B cell (primary cell): ENCODE measurements at regions not wholly inside any gene's neighbourhood (a gene's known extent, or its start where the extent isn't known, plus 50 kb on each side); places are given as distances from the start of the nearest gene placed in this dataset.

Source experiments
- ATAC-seq: fragments of 200-7000 bp; cut with Tn5 transposase; one replicate; pipeline ENCODE4 v1.10.0; 2021; ENCODE audit warnings: low read depth, mild to moderate bottlenecking, moderate number of reproducible peaks, moderate library complexity
- CTCF ChIA-PET: fragments of 350-600 bp; sonication (Branson Sonifier 250); formaldehyde crosslinking; loops from one replicate; lab custom pipeline; 2021; ENCODE audit warnings: antibody characterized with exemption, inconsistent platforms; lab: Charles Lee
- POLR2A ChIA-PET: fragments of 350-600 bp; sonication (Branson Sonifier 250); formaldehyde crosslinking; loops from one replicate; lab custom pipeline; 2021; ENCODE audit warnings: antibody characterized with exemption; lab: Charles Lee
- DNase-seq: peaks from one replicate; pipeline ENCODE4 v3.0.0; 2013
- H2AFZ ChIP-seq: 2 replicates; pipeline ENCODE4 v1.6.1; 2012; ENCODE audit warnings: mild to moderate bottlenecking, low read depth, low read length; ENCODE audit not compliant: insufficient read depth, poor library complexity, severe bottlenecking
- H3K27ac ChIP-seq, 2 donors: 1 replicate in 1 of 2; 2 replicates in 1 of 2; pipeline ENCODE4 v1.5.1; 2012 to 2013; ENCODE audit warnings: low read length in 2 of 2, mild to moderate bottlenecking in 2 of 2, moderate library complexity in 1 of 2
- H3K27me3 ChIP-seq, 4 experiments: fragments of 200-600 bp in 1 of 4; sonication (generic) in 1 of 4; replicated peaks in 1 of 4; 1 replicate in 2 of 4; 2 replicates in 2 of 4; pipeline versions ENCODE4 v1.6.1 to v1.7.0; 2013 to 2016; ENCODE audit warnings: low read length in 3 of 4, mild to moderate bottlenecking in 2 of 4, mixed read lengths in 1 of 4, moderate library complexity in 1 of 4; ENCODE audit not compliant: insufficient read depth in 4 of 4, control insufficient read depth in 3 of 4; ENCODE audit errors: control extremely low read depth in 1 of 4
- H3K36me3 ChIP-seq, 2 experiments: replicated peaks in 1 of 2; 1 replicate in 1 of 2; 2 replicates in 1 of 2; pipeline versions ENCODE4 v1.6.1 to v1.7.1; 2013; ENCODE audit warnings: low read length in 1 of 2; ENCODE audit not compliant: insufficient read depth in 2 of 2, control insufficient read depth in 1 of 2; ENCODE audit errors: control extremely low read depth in 1 of 2, extremely low read depth in 1 of 2
- H3K4me1 ChIP-seq, 2 donors: fragments of 200-600 bp in 1 of 2; sonication (generic) in 1 of 2; 1 replicate in 1 of 2; 2 replicates in 1 of 2; pipeline versions ENCODE4 v1.5.1 to v1.6.1; 2013 to 2017; ENCODE audit warnings: low read length in 2 of 2; ENCODE audit not compliant: control insufficient read depth in 2 of 2, insufficient read depth in 2 of 2
- H3K4me2 ChIP-seq: replicated peaks from 2 replicates; pipeline ENCODE3; 2012; ENCODE audit warnings: mild to moderate bottlenecking, low read depth, low read length; ENCODE audit not compliant: poor library complexity, severe bottlenecking
- H3K4me3 ChIP-seq, 5 experiments: fragments of 200-600 bp in 1 of 5; sonication (generic) in 1 of 5; 1 replicate in 3 of 5; 2 replicates in 2 of 5; pipeline versions ENCODE4 v1.5.1 to v1.7.0; 2011 to 2016; ENCODE audit warnings: low read length in 4 of 5, mild to moderate bottlenecking in 4 of 5, low read depth in 2 of 5, control low read depth in 1 of 5, moderate library complexity in 1 of 5; ENCODE audit not compliant: insufficient read depth in 1 of 5; ENCODE audit errors: control extremely low read depth in 1 of 5, extremely low read depth in 1 of 5
- H3K79me2 ChIP-seq: fragments of 200-600 bp; sonication (generic); one replicate; pipeline ENCODE4 v1.6.0; 2016; ENCODE audit warnings: low read length; ENCODE audit not compliant: control insufficient read depth, insufficient read depth
- H3K9ac ChIP-seq: fragments of 200-600 bp; sonication (generic); 2 replicates; pipeline ENCODE4 v1.6.1; 2017; ENCODE audit warnings: mild to moderate bottlenecking, low read length, moderate library complexity
- H3K9me3 ChIP-seq, 3 donors: one replicate each; pipeline versions ENCODE4 v1.6.1 to v1.7.1; 2013; ENCODE audit warnings: low read length in 2 of 3; ENCODE audit not compliant: control insufficient read depth in 2 of 3, insufficient read depth in 1 of 3; ENCODE audit errors: control extremely low read depth in 1 of 3
- H4K20me1 ChIP-seq: 2 replicates; pipeline ENCODE4 v1.6.0; 2012; ENCODE audit warnings: mild to moderate bottlenecking, low read length; ENCODE audit not compliant: insufficient read depth, control insufficient read depth, poor library complexity, severe bottlenecking
- H3K27ac Mint-ChIP-seq: one replicate; pipeline ENCODE4 v1.8.0; 2021; ENCODE audit warnings: mixed read lengths
- H3K27me3 Mint-ChIP-seq: one replicate; pipeline ENCODE4 v1.8.0; 2021; ENCODE audit warnings: mixed read lengths
- H3K4me1 Mint-ChIP-seq: one replicate; pipeline ENCODE4 v1.8.0; 2021; ENCODE audit warnings: mixed read lengths
- H3K4me3 Mint-ChIP-seq: one replicate; pipeline ENCODE4 v1.8.0; 2021; ENCODE audit warnings: mixed read lengths
- H3K9me3 Mint-ChIP-seq: one replicate; pipeline ENCODE4 v1.8.0; 2022; ENCODE audit warnings: mixed read lengths; ENCODE audit not compliant: insufficient read depth
- CTCF ChIP-seq: fragments of 200-600 bp; IDR thresholded peaks from one replicate; pipeline ENCODE4 v1.8.0; 2022; ENCODE audit warnings: antibody characterized with exemption, mild to moderate bottlenecking
- EZH2 ChIP-seq: IDR thresholded peaks from 2 replicates; pipeline ENCODE4 v1.6.1; 2012; ENCODE audit warnings: borderline replicate concordance, low read depth, mild to moderate bottlenecking, moderate library complexity, low read length; ENCODE audit not compliant: insufficient read depth, poor library complexity, severe bottlenecking
- WGBS: methylation state at CpG from one replicate; pipeline ENCODE4 v1.1.5; 2013; ENCODE audit warnings: missing lambda C conversion rate; ENCODE audit not compliant: insufficient coverage; 5-methylcytosine and 5-hydroxymethylcytosine counted together
- intact Hi-C: fragments of 100-400 bp; cut with micrococcal nuclease; formaldehyde crosslinking; loops from one replicate; pipeline ENCODE4 v1.10.0; 2022

DNA sequence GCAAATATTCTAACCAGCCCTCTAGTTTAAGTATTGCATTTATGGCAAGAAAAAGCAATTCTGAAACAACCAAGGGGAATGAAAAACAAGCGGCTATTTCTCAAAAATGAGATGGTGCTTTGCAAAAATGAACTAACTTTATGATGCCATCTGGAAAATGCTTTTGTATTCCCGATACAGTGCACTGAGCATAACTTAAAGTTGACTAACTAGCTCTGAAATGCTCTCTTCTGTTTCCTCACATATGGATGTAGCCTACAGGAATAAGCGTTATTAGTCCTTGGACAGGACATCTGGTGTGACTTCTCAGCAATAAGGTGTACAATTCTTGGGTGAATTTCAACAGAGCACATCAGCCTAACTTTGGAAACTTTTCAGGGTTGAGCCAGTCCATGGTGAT, 228.2 kb upstream of the DDI1 start:
- TF ChIP-seq CTCF (no peak), EZH2 (no peak)
- DNase-seq (no peak), ATAC-seq (no peak)
- Mint-ChIP-seq H3K9me3 (no peaks in the 10 kb centered on the region), H3K27me3 (no peaks in the 10 kb centered on the region), H3K4me3 (no peak overlapping the region), H3K27ac (no peak overlapping the region), H3K4me1 (no peaks in the 10 kb centered on the region)
- no peaks in the 10 kb centered on the region for H3K9me3 ChIP-seq
- no peaks in the 10 kb centered on the region for H3K4me1 ChIP-seq
- no peaks in the 10 kb centered on the region for H4K20me1 ChIP-seq
- ChIA-PET POLR2A (no interaction called here), CTCF (no interaction called here)
- H3K4me2 ChIP-seq: no peak overlapping the region
- intact Hi-C loops: no loop called here
- H3K36me3 ChIP-seq: no peaks in the 10 kb centered on the region
- no peak overlapping the region for H3K9ac ChIP-seq
- 100% methylated on average over 1 of the region's 3 CpGs for WGBS
- no peak overlapping the region for H3K4me3 ChIP-seq
- H3K27ac ChIP-seq: no peak overlapping the region
- no peak overlapping the region for H2AFZ ChIP-seq
- no peaks in the 10 kb centered on the region for H3K79me2 ChIP-seq
- no peaks in the 10 kb centered on the region for H3K27me3 ChIP-seq

GRCh38 chr11:103811870-103812455, 224.5 kb upstream of the DDI1 start:
- Histone ChIP-seq H4K20me1 (no peaks in the 10 kb centered on the region), H3K4me2 (no peak overlapping the region), H3K27me3 (no peaks in the 10 kb centered on the region), H3K9ac (no peak overlapping the region), H3K9me3 (no peaks in the 10 kb centered on the region), H3K27ac (no peak overlapping the region), H3K4me1 (no peaks in the 10 kb centered on the region), H3K79me2 (no peaks in the 10 kb centered on the region), H3K4me3 (no peak overlapping the region), H2AFZ (no peak overlapping the region), H3K36me3 (no peaks in the 10 kb centered on the region)
- 79% methylated on average over 2 of the region's 3 CpGs for WGBS
- POLR2A ChIA-PET: no interaction called here
- Mint-ChIP-seq H3K4me3 (no peak overlapping the region), H3K9me3 (no peaks in the 10 kb centered on the region), H3K27ac (no peak overlapping the region), H3K27me3 (no peaks in the 10 kb centered on the region), H3K4me1 (no peaks in the 10 kb centered on the region)
- no peak for ATAC-seq
- CTCF ChIA-PET: no interaction called here
- TF ChIP-seq EZH2: no peak
- intact Hi-C loops: no loop called here
- no peak for DNase-seq
